Suprapubic skin (tissue), 4 donors: ENCODE measurements at regions not wholly inside any gene's neighbourhood (a gene's known extent, or its start where the extent isn't known, plus 50 kb on each side); places are given as distances from the start of the nearest gene placed in this dataset.

Experiments
- DNase-seq, 2 donors: peaks; one replicate each; pipeline ENCODE4 v3.0.0-alpha.2; 2019; ENCODE audit warnings: low spot score in 2 of 2
- H3K27ac ChIP-seq: fragments of 200-600 bp; sonication (generic); one replicate; pipeline ENCODE4 v1.5.1; 2019
- H3K27me3 ChIP-seq: fragments of 200-600 bp; sonication (generic); one replicate; pipeline ENCODE4 v1.5.1; 2019
- H3K36me3 ChIP-seq: fragments of 200-600 bp; sonication (generic); one replicate; pipeline ENCODE4 v1.5.1; 2019
- H3K4me1 ChIP-seq: fragments of 200-600 bp; sonication (generic); one replicate; pipeline ENCODE4 v1.5.1; 2019
- H3K4me3 ChIP-seq: fragments of 200-600 bp; sonication (generic); one replicate; pipeline ENCODE4 v1.5.1; 2019; ENCODE audit warnings: mild to moderate bottlenecking
- H3K9me3 ChIP-seq: fragments of 200-600 bp; sonication (generic); one replicate; pipeline ENCODE4 v1.5.1; 2019
- CTCF ChIP-seq, 2 donors: fragments of 200-600 bp in 1 of 2; fragments of 450-650 bp in 1 of 2; sonication (generic) in 1 of 2; IDR thresholded peaks; one replicate each; pipeline ENCODE4 v1.5.1; 2016 to 2019; ENCODE audit warnings: antibody characterized with exemption in 2 of 2, mild to moderate bottlenecking in 1 of 2, moderate library complexity in 1 of 2
- EP300 ChIP-seq: sonication (generic); formaldehyde crosslinking; IDR thresholded peaks from one replicate; pipeline ENCODE4 v1.6.1; 2017; ENCODE audit warnings: antibody characterized with exemption
- POLR2A ChIP-seq, 2 donors: fragments of 450-650 bp; IDR thresholded peaks; one replicate each; pipeline ENCODE4 v1.6.1; 2017; ENCODE audit warnings: antibody characterized with exemption in 2 of 2, mild to moderate bottlenecking in 2 of 2, moderate library complexity in 2 of 2
- POLR2AphosphoS5 ChIP-seq, 3 donors: sonication (generic); formaldehyde crosslinking; IDR thresholded peaks; one replicate each; pipeline ENCODE4 v1.6.1; 2017; ENCODE audit warnings: antibody characterized with exemption in 3 of 3
- WGBS: methylation state at CpG from one replicate; pipeline ENCODE4 v1.1.5; 2018; 5-methylcytosine and 5-hydroxymethylcytosine counted together

- H3K27me3 ChIP-seq, result no peaks in the 10 kb centered on the region
- no peaks in the 10 kb centered on the region for H3K4me1 ChIP-seq
- H3K9me3 ChIP-seq, result no peaks in the 10 kb centered on the region
- no peaks in the 10 kb centered on the region for H3K36me3 ChIP-seq
- no peak overlapping the region for H3K4me3 ChIP-seq
- H3K27ac ChIP-seq, result no peak overlapping the region
- TF ChIP-seq POLR2A (IDR thresholded peaks at IDR 0.05) (no peak), POLR2AphosphoS5 (IDR thresholded peaks at IDR 0.05) (no peak), EP300 (no peak), CTCF (IDR thresholded peaks at IDR 0.05) (no peak)
- no peak for DNase-seq
These were observed 316.7 kb upstream of the KLHL1 start for GRCh38 chr13:70424928-70425327.

- H3K4me3 ChIP-seq, result no peak overlapping the region
- no peak for TF ChIP-seq CTCF (IDR thresholded peaks at IDR 0.05)
- no peak for TF ChIP-seq POLR2AphosphoS5 (IDR thresholded peaks at IDR 0.05)
- no peak for TF ChIP-seq POLR2A (IDR thresholded peaks at IDR 0.05)
- no peak for TF ChIP-seq EP300
- DNase-seq, result no peak
- H3K4me1 ChIP-seq, result no peaks in the 10 kb centered on the region
- WGBS, result 81% methylated on average over 7 of the region's 7 CpGs
- no peak overlapping the region for H3K27ac ChIP-seq
- no peaks in the 10 kb centered on the region for H3K36me3 ChIP-seq
- no peaks in the 10 kb centered on the region for H3K27me3 ChIP-seq
- H3K9me3 ChIP-seq, result no peaks in the 10 kb centered on the region
These were observed 316.2 kb upstream of the KLHL1 start for GRCh38 chr13:70424428-70424827.

- Histone ChIP-seq H3K9me3 (no peaks in the 10 kb centered on the region), H3K4me1 (no peaks in the 10 kb centered on the region), H3K4me3 (no peak overlapping the region), H3K27ac (no peak overlapping the region), H3K36me3 (no peaks in the 10 kb centered on the region), H3K27me3 (no peaks in the 10 kb centered on the region)
- TF ChIP-seq POLR2A (IDR thresholded peaks at IDR 0.05) (no peak), CTCF (IDR thresholded peaks at IDR 0.05) (no peak), POLR2AphosphoS5 (IDR thresholded peaks at IDR 0.05) (no peak), EP300 (no peak)
- no peak for DNase-seq
These were observed 306.9 kb upstream of the KLHL1 start for GRCh38 chr13:70415136-70415535.

GRCh38 chr13:70408865-70409264, 300.6 kb upstream of the KLHL1 start:
- Histone ChIP-seq H3K4me3 (no peak overlapping the region), H3K9me3 (no peaks in the 10 kb centered on the region), H3K36me3 (no peaks in the 10 kb centered on the region), H3K4me1 (no peaks in the 10 kb centered on the region), H3K27me3 (no peaks in the 10 kb centered on the region), H3K27ac (no peak overlapping the region)
- 88% methylated on average over 1 of the region's 1 CpG for WGBS
- TF ChIP-seq EP300 (no peak), POLR2AphosphoS5 (IDR thresholded peaks at IDR 0.05) (no peak), CTCF (IDR thresholded peaks at IDR 0.05) (no peak), POLR2A (IDR thresholded peaks at IDR 0.05) (no peak)
- no peak for DNase-seq

GRCh38 chr13:70407486-70407885, 299.2 kb upstream of the KLHL1 start:
- Histone ChIP-seq H3K27ac (no peak overlapping the region), H3K36me3 (no peaks in the 10 kb centered on the region), H3K9me3 (no peaks in the 10 kb centered on the region), H3K4me1 (no peaks in the 10 kb centered on the region), H3K27me3 (no peaks in the 10 kb centered on the region), H3K4me3 (no peak overlapping the region)
- DNase-seq, result no peak
- TF ChIP-seq POLR2A (IDR thresholded peaks at IDR 0.05) (no peak), POLR2AphosphoS5 (IDR thresholded peaks at IDR 0.05) (no peak), CTCF (IDR thresholded peaks at IDR 0.05) (no peak), EP300 (no peak)
- 82% methylated on average over 1 of the region's 1 CpG for WGBS
